Caco-2 (cell line): ENCODE measurements at regions not wholly inside any gene's neighbourhood (a gene's known extent, or its start where the extent isn't known, plus 50 kb on each side); places are given as distances from the start of the nearest gene placed in this dataset.

Experiments
- BruUV-seq: library from RNA; stranded (reverse); fragments of 400-500 nt; replicated peaks from 2 replicates; lab custom pipeline; 2021; lab: Mats Ljungman, UMichigan
- CTCF ChIA-PET: fragments of 300-600 bp; sonication (Branson Sonifier 250); formaldehyde crosslinking; loops from one replicate; lab custom pipeline; 2022; ENCODE audit warnings: antibody characterized with exemption; lab: Charles Lee
- POLR2A ChIA-PET: fragments of 300-600 bp; sonication (Branson Sonifier 250); formaldehyde crosslinking; loops from one replicate; lab custom pipeline; 2022; ENCODE audit warnings: antibody characterized with exemption; lab: Charles Lee
- DNase-seq, 2 experiments: peaks; one replicate each; pipeline versions ENCODE4 v3.0.0 to v3.0.0-alpha.2; 2020 to 2022
- H3K27me3 ChIP-seq: replicated peaks from 2 replicates; pipeline ENCODE4 v1.6.0; 2011; ENCODE audit warnings: low read length; ENCODE audit not compliant: control insufficient read depth, insufficient read depth
- H3K36me3 ChIP-seq: 2 replicates; pipeline ENCODE4 v1.5.1; 2011; ENCODE audit warnings: low read length; ENCODE audit not compliant: control insufficient read depth, insufficient read depth
- H3K4me1 ChIP-seq: fragments of 250-450 bp; sonication (Bioruptor Pico); 2 replicates; pipeline ENCODE4 v1.5.1; 2020; ENCODE audit warnings: mild to moderate bottlenecking
- H3K4me3 ChIP-seq: 2 replicates; pipeline ENCODE4 v1.5.1; 2011; ENCODE audit warnings: low read depth, mild to moderate bottlenecking, control low read depth, low read length
- H3K9me3 ChIP-seq: fragments of 250-450 bp; sonication (Bioruptor Pico); 2 replicates; pipeline ENCODE4 v1.5.1; 2020; ENCODE audit warnings: mild to moderate bottlenecking, moderate library complexity
- H3K27ac Mint-ChIP-seq: one replicate; pipeline ENCODE4 v1.8.0; 2022; ENCODE audit warnings: mixed read lengths; ENCODE audit not compliant: unreplicated experiment
- H3K27me3 Mint-ChIP-seq: one replicate; pipeline ENCODE4 v1.8.0; 2022; ENCODE audit warnings: mixed read lengths; ENCODE audit not compliant: insufficient read depth, unreplicated experiment
- H3K36me3 Mint-ChIP-seq: one replicate; pipeline ENCODE4 v1.8.0; 2022; ENCODE audit warnings: mild to moderate bottlenecking, mixed read lengths; ENCODE audit not compliant: insufficient read depth, unreplicated experiment
- H3K4me1 Mint-ChIP-seq: one replicate; pipeline ENCODE4 v1.8.0; 2022; ENCODE audit warnings: low read depth, mixed read lengths; ENCODE audit not compliant: unreplicated experiment
- H3K4me3 Mint-ChIP-seq: one replicate; pipeline ENCODE4 v1.8.0; 2022; ENCODE audit warnings: mild to moderate bottlenecking, moderate library complexity, mixed read lengths; ENCODE audit not compliant: unreplicated experiment
- H3K9me3 Mint-ChIP-seq: one replicate; pipeline ENCODE4 v1.8.0; 2022; ENCODE audit warnings: mixed read lengths; ENCODE audit not compliant: unreplicated experiment
- CTCF ChIP-seq, 2 experiments: fragments of 200-600 bp in 1 of 2; IDR thresholded peaks; 1 replicate in 1 of 2; 2 replicates in 1 of 2; pipeline versions ENCODE4 v1.5.1 to v1.8.0; 2011 to 2022; ENCODE audit warnings: antibody characterized with exemption in 1 of 2, control low read depth in 1 of 2, inconsistent platforms in 1 of 2, low read depth in 1 of 2, low read length in 1 of 2, mild to moderate bottlenecking in 1 of 2, moderate library complexity in 1 of 2; ENCODE audit not compliant: insufficient read depth in 1 of 2, severe bottlenecking in 1 of 2, unreplicated experiment in 1 of 2
- intact Hi-C: fragments of 100-400 bp; cut with micrococcal nuclease; formaldehyde crosslinking; loops from one replicate; pipeline ENCODE4 v1.10.0; 2022; ENCODE audit not compliant: unreplicated experiment

- Histone ChIP-seq H3K4me3 (no peak overlapping the region), H3K4me1 (no peaks in the 10 kb centered on the region), H3K27me3 (no peaks in the 10 kb centered on the region), H3K9me3 (no peaks in the 10 kb centered on the region), H3K36me3 (no peaks in the 10 kb centered on the region)
- CTCF ChIA-PET, result no interaction called here
- DNase-seq, result no peak
- no TSS peak for BruUV-seq
- no peak overlapping the region for H3K27ac Mint-ChIP-seq
- no peak overlapping the region for H3K4me3 Mint-ChIP-seq
- no peaks in the 10 kb centered on the region for H3K27me3 Mint-ChIP-seq
- no peaks in the 10 kb centered on the region for H3K4me1 Mint-ChIP-seq
- H3K36me3 Mint-ChIP-seq, result no peaks in the 10 kb centered on the region
- TF ChIP-seq CTCF (IDR thresholded peaks at IDR 0.05; ENCODE audit: insufficient read depth in 1 of 2, low read depth in 1 of 2, low read length in 1 of 2, severe bottlenecking in 1 of 2, unreplicated experiment in 1 of 2), result no peak
- intact Hi-C loops, result no loop called here
- H3K9me3 Mint-ChIP-seq, result no peaks in the 10 kb centered on the region
- POLR2A ChIA-PET, result no interaction called here
Measured at GRCh38 chr9:71333321-71333720, 211.9 kb upstream of the TRPM3 start.

- DNase-seq, result no peak
- Histone ChIP-seq H3K4me3 (no peak overlapping the region), H3K4me1 (no peaks in the 10 kb centered on the region), H3K36me3 (no peaks in the 10 kb centered on the region), H3K27me3 (no peaks in the 10 kb centered on the region), H3K9me3 (no peaks in the 10 kb centered on the region)
- Mint-ChIP-seq H3K4me3 (no peak overlapping the region), H3K36me3 (no peaks in the 10 kb centered on the region), H3K27me3 (no peaks in the 10 kb centered on the region), H3K27ac (no peak overlapping the region), H3K4me1 (no peaks in the 10 kb centered on the region), H3K9me3 (no peaks in the 10 kb centered on the region)
- TF ChIP-seq CTCF (IDR thresholded peaks at IDR 0.05; ENCODE audit: insufficient read depth in 1 of 2, low read depth in 1 of 2, low read length in 1 of 2, severe bottlenecking in 1 of 2, unreplicated experiment in 1 of 2), result no peak
- POLR2A ChIA-PET, result no interaction called here
- intact Hi-C loops, result no loop called here
- CTCF ChIA-PET, result no interaction called here
- BruUV-seq, result no TSS peak
Measured at GRCh38 chr9:71331603-71332002, 210.2 kb upstream of the TRPM3 start.

GRCh38 chr9:71329873-71330272 is 208.5 kb upstream of the TRPM3 start:
- Mint-ChIP-seq H3K9me3 (no peaks in the 10 kb centered on the region), H3K4me3 (no peak overlapping the region), H3K36me3 (no peaks in the 10 kb centered on the region), H3K27me3 (no peaks in the 10 kb centered on the region), H3K4me1 (no peaks in the 10 kb centered on the region), H3K27ac (no peak overlapping the region)
- H3K27me3 ChIP-seq, result no peaks in the 10 kb centered on the region
- H3K36me3 ChIP-seq, result no peaks in the 10 kb centered on the region
- no peak overlapping the region for H3K4me3 ChIP-seq
- H3K4me1 ChIP-seq, result no peaks in the 10 kb centered on the region
- BruUV-seq, result no TSS peak
- ChIA-PET CTCF (no interaction called here), POLR2A (no interaction called here)
- no peak for TF ChIP-seq CTCF (IDR thresholded peaks at IDR 0.05; ENCODE audit: insufficient read depth in 1 of 2, low read depth in 1 of 2, low read length in 1 of 2, severe bottlenecking in 1 of 2, unreplicated experiment in 1 of 2)
- intact Hi-C loops, result no loop called here
- no peaks in the 10 kb centered on the region for H3K9me3 ChIP-seq
- no peak for DNase-seq
